HCT116 (cell line): ENCODE measurements at regions not wholly inside any gene's neighbourhood (a gene's known extent, or its start where the extent isn't known, plus 50 kb on each side); places are given as distances from the start of the nearest gene placed in this dataset.

Source experiments
- ATAC-seq: fragments of 200-7000 bp; cut with Tn5 transposase; 2 replicates; pipeline ENCODE4 v1.9.1; 2020; ENCODE audit warnings: mild to moderate bottlenecking, moderate library complexity
- BruUV-seq: library from RNA; stranded (reverse); fragments of 400-500 nt; replicated peaks from 2 replicates; lab custom pipeline; 2021; lab: Mats Ljungman, UMichigan
- CTCF ChIA-PET: fragments of 300-600 bp; sonication (Branson Sonifier 250); formaldehyde crosslinking; loops from one replicate; lab custom pipeline; 2021; ENCODE audit warnings: antibody characterized with exemption; lab: Charles Lee
- POLR2A ChIA-PET: fragments of 300-600, 350-600 bp; sonication (Branson Sonifier 250); formaldehyde crosslinking; loops from one replicate; lab custom pipeline; 2021; ENCODE audit warnings: antibody characterized with exemption; lab: Charles Lee
- RAD21 ChIA-PET, 2 experiments: fragments of 300-600 bp; sonication (Branson Sonifier 250); formaldehyde crosslinking; loops; one replicate each; lab custom pipeline; 2023; ENCODE audit warnings: low total read pairs in 2 of 2; ENCODE audit not compliant: uncharacterized antibody in 2 of 2, unreplicated experiment in 2 of 2, low non-redundant PET in 1 of 2; lab: Charles Lee
- DNase-seq: peaks from one replicate; pipeline ENCODE4 v3.0.0-alpha.2; 2010; ENCODE audit warnings: low read depth, low spot score
- H2AFZ ChIP-seq: fragments of 200-600 bp; shearing (Covaris generic), sonication (generic); 2 replicates; pipeline ENCODE4 v1.6.1; 2017; ENCODE audit warnings: low read depth, mixed run types, mixed read lengths, antibody characterized with exemption, low read length; ENCODE audit not compliant: poor library complexity, severe bottlenecking
- H3K27ac ChIP-seq: 2 replicates; pipeline ENCODE4 v1.5.1; 2012; ENCODE audit warnings: low read depth, low read length
- H3K27me3 ChIP-seq: fragments of 200-600 bp; sonication (generic); 2 replicates; pipeline ENCODE4 v1.6.1; 2016; ENCODE audit warnings: mixed run types, low read length, mixed read lengths; ENCODE audit not compliant: insufficient read depth
- H3K36me3 ChIP-seq, 2 experiments: fragments of 200-500 bp in 1 of 2; fragments of 200-600 bp in 1 of 2; sonication (Bioruptor generic) in 1 of 2; sonication (generic) in 1 of 2; 2 replicates each; pipeline versions ENCODE4 v1.5.1 to v1.6.1; 2014 to 2016; ENCODE audit warnings: low read length in 2 of 2, inconsistent platforms in 1 of 2, mixed read lengths in 1 of 2, mixed run types in 1 of 2; ENCODE audit not compliant: insufficient read depth in 2 of 2, control insufficient read depth in 1 of 2
- H3K4me1 ChIP-seq, 2 experiments: fragments of 200-600 bp in 1 of 2; sonication (generic) in 1 of 2; 2 replicates each; pipeline versions ENCODE4 v1.5.1 to v1.6.1; 2012 to 2017; ENCODE audit warnings: low read length in 2 of 2, inconsistent platforms in 1 of 2, mild to moderate bottlenecking in 1 of 2, mixed read lengths in 1 of 2, mixed run types in 1 of 2, moderate library complexity in 1 of 2; ENCODE audit not compliant: insufficient read depth in 2 of 2, control insufficient read depth in 1 of 2
- H3K4me2 ChIP-seq: fragments of 200-600 bp; sonication (generic); 2 replicates; pipeline ENCODE4 v1.6.1; 2017; ENCODE audit warnings: mixed run types, low read length, mixed read lengths
- H3K4me3 ChIP-seq, 2 experiments: fragments of 200-600 bp in 1 of 2; sonication (generic) in 1 of 2; replicated peaks in 1 of 2; 2 replicates each; pipeline ENCODE4 v1.5.1; 2011 to 2016; ENCODE audit warnings: low read length in 2 of 2, control low read depth in 1 of 2, low read depth in 1 of 2, mild to moderate bottlenecking in 1 of 2, mixed read lengths in 1 of 2, mixed run types in 1 of 2
- H3K79me2 ChIP-seq: fragments of 200-600 bp; sonication (generic); 2 replicates; pipeline ENCODE4 v1.6.1; 2017; ENCODE audit warnings: mild to moderate bottlenecking, mixed run types, low read length, moderate library complexity, mixed read lengths; ENCODE audit not compliant: insufficient read depth
- H3K9ac ChIP-seq: fragments of 200-600 bp; sonication (generic); 2 replicates; pipeline ENCODE4 v1.6.1; 2016; ENCODE audit warnings: low read length, mixed read lengths
- H3K9me2 ChIP-seq: fragments of 200-600 bp; sonication (generic), shearing (Covaris generic); 2 replicates; pipeline ENCODE4 v1.6.1; 2017; ENCODE audit warnings: mixed run types, mild to moderate bottlenecking, moderate library complexity; ENCODE audit not compliant: insufficient read depth
- H3K9me3 ChIP-seq, 2 experiments: fragments of 200-500 bp in 1 of 2; fragments of 200-600 bp in 1 of 2; sonication (Bioruptor generic) in 1 of 2; sonication (generic) in 1 of 2; 2 replicates each; pipeline ENCODE4 v1.6.1; 2014 to 2017; ENCODE audit warnings: low read length in 2 of 2, mixed read lengths in 2 of 2, inconsistent platforms in 1 of 2, low read depth in 1 of 2, mild to moderate bottlenecking in 1 of 2, mixed run types in 1 of 2, moderate library complexity in 1 of 2; ENCODE audit not compliant: control insufficient read depth in 1 of 2, insufficient read depth in 1 of 2
- H4K20me1 ChIP-seq: fragments of 200-600 bp; sonication (generic), shearing (Covaris generic); 2 replicates; pipeline ENCODE4 v1.6.1; 2017; ENCODE audit warnings: mixed run types, mild to moderate bottlenecking, moderate library complexity; ENCODE audit not compliant: insufficient read depth
- CBX3 ChIP-seq: IDR thresholded peaks from 2 replicates; pipeline ENCODE4 v1.6.1; 2012; ENCODE audit warnings: low read depth
- EGR1 ChIP-seq: IDR thresholded peaks from 2 replicates; pipeline ENCODE4 v1.6.1; 2012; ENCODE audit warnings: low read depth
- ELF1 ChIP-seq: IDR thresholded peaks from 2 replicates; pipeline ENCODE4 v1.6.1; 2012; ENCODE audit warnings: low read depth, borderline replicate concordance
- EZH2 ChIP-seq: fragments of 200-600 bp; sonication (generic); IDR thresholded peaks from 2 replicates; pipeline ENCODE4 v1.6.1; 2017; ENCODE audit warnings: antibody characterized with exemption, mixed run types
- MAX ChIP-seq: IDR thresholded peaks from 2 replicates; pipeline ENCODE4 v1.6.1; 2012
- POLR2A ChIP-seq: IDR thresholded peaks from 2 replicates; pipeline ENCODE4 v1.7.0; 2011; ENCODE audit warnings: borderline replicate concordance; ENCODE audit not compliant: insufficient read depth, insufficient read length; ENCODE audit errors: extremely low read depth
- REST ChIP-seq: IDR thresholded peaks from 2 replicates; pipeline ENCODE4 v1.6.1; 2012; ENCODE audit warnings: low read depth
- SIN3A ChIP-seq: IDR thresholded peaks from 2 replicates; pipeline ENCODE4 v1.6.1; 2012; ENCODE audit warnings: low read depth
- SRF ChIP-seq: IDR thresholded peaks from 2 replicates; pipeline ENCODE4 v1.6.1; 2012; ENCODE audit warnings: low read depth
- TCF7L2 ChIP-seq: IDR thresholded peaks from 2 replicates; pipeline ENCODE4 v1.7.0; 2011; ENCODE audit warnings: borderline replicate concordance, inconsistent platforms; ENCODE audit not compliant: insufficient read depth, insufficient read length; ENCODE audit errors: extremely low read depth
- YY1 ChIP-seq: IDR thresholded peaks from 2 replicates; pipeline ENCODE4 v1.6.1; 2011; ENCODE audit warnings: low read length, low read depth, moderate library complexity, mild to moderate bottlenecking; ENCODE audit not compliant: insufficient replicate concordance; ENCODE audit errors: extremely low read depth
- ZBTB33 ChIP-seq: IDR thresholded peaks from 2 replicates; pipeline ENCODE4 v1.6.1; 2011; ENCODE audit warnings: mild to moderate bottlenecking, low read length, moderate library complexity; ENCODE audit not compliant: insufficient replicate concordance; ENCODE audit errors: extremely low read depth
- ZFX ChIP-seq: fragments of 450-650 bp; IDR thresholded peaks from 2 replicates; pipeline ENCODE4 v1.6.1; 2017
- ZNF274 ChIP-seq: fragments of 200-500 bp; sonication (Bioruptor generic); IDR thresholded peaks from 2 replicates; pipeline ENCODE4 v1.6.1; 2014; ENCODE audit warnings: mild to moderate bottlenecking, low read depth, low read length, inconsistent platforms
- intact Hi-C: fragments of 100-400 bp; cut with micrococcal nuclease; formaldehyde crosslinking; loops from 2 replicates; pipeline ENCODE4 v1.10.0; 2022

GRCh38 chr3:76198086-76198485 lies 412.7 kb upstream of the ZNF717 start:
- no peaks in the 10 kb centered on the region for H3K4me1 ChIP-seq
- no peak for ATAC-seq
- H3K27ac ChIP-seq = no peak overlapping the region
- no peaks in the 10 kb centered on the region for H3K79me2 ChIP-seq
- no peak overlapping the region for H3K4me2 ChIP-seq
- DNase-seq = no peak
- no peak overlapping the region for H2AFZ ChIP-seq
- ChIA-PET CTCF (no interaction called here), RAD21 (no interaction called here), POLR2A (no interaction called here)
- TF ChIP-seq EGR1 (no peak), ELF1 (no peak), REST (no peak), ZBTB33 (no peak), SIN3A (no peak), TCF7L2 (no peak), CBX3 (no peak), ZFX (no peak), POLR2A (no peak), EZH2 (no peak), SRF (no peak), YY1 (no peak), MAX (no peak), ZNF274 (no peak)
- no peaks in the 10 kb centered on the region for H3K9me2 ChIP-seq
- peaks cover 12 to 30% of the 10 kb centered on the region in 2 experiments; a peak in 2 of 4 replicates for H3K9me3 ChIP-seq
- H3K36me3 ChIP-seq = no peaks in the 10 kb centered on the region
- no peaks in the 10 kb centered on the region for H4K20me1 ChIP-seq
- no peaks in the 10 kb centered on the region for H3K27me3 ChIP-seq
- no TSS peak for BruUV-seq
- intact Hi-C loops = no loop called here
- H3K9ac ChIP-seq = no peak overlapping the region
- H3K4me3 ChIP-seq = no peak overlapping the region
